Mononuclear cell (primary cell): ENCODE measurements at regions not wholly inside any gene's neighbourhood (a gene's known extent, or its start where the extent isn't known, plus 50 kb on each side); places are given as distances from the start of the nearest gene placed in this dataset.

Experiments
- H3K27me3 ChIP-seq: 2 replicates; pipeline ENCODE4 v1.6.0; 2011; ENCODE audit warnings: low read length, control low read depth; ENCODE audit not compliant: insufficient read depth
- H3K4me1 ChIP-seq: 2 replicates; pipeline ENCODE4 v1.5.1; 2011; ENCODE audit warnings: mild to moderate bottlenecking, low read length, control low read depth; ENCODE audit not compliant: insufficient read depth
- H3K4me3 ChIP-seq: 2 replicates; pipeline ENCODE4 v1.5.1; 2011; ENCODE audit warnings: mild to moderate bottlenecking, low read length, moderate library complexity
- H3K9me3 ChIP-seq: 2 replicates; pipeline ENCODE4 v1.5.1; 2011; ENCODE audit warnings: low read depth, mild to moderate bottlenecking, control low read depth, low read length

- H3K4me1 ChIP-seq = peaks cover 6% of the 10 kb centered on the region
- H3K9me3 ChIP-seq = no peaks in the 10 kb centered on the region
- no peak overlapping the region for H3K4me3 ChIP-seq
- no peaks in the 10 kb centered on the region for H3K27me3 ChIP-seq
These were observed 52.0 kb downstream of the OLIG1 start for GRCh38 chr21:33121715-33122475.

- peaks cover under 1% of the 10 kb centered on the region for H3K27me3 ChIP-seq
- H3K9me3 ChIP-seq = no peaks in the 10 kb centered on the region
- no peak overlapping the region for H3K4me3 ChIP-seq
- H3K4me1 ChIP-seq = peaks cover 12% of the 10 kb centered on the region
These were observed 52.6 kb downstream of the OLIG1 start for GRCh38 chr21:33122507-33122906.

- Histone ChIP-seq H3K4me3 (no peak overlapping the region), H3K27me3 (peaks cover 11% of the 10 kb centered on the region), H3K4me1 (peaks cover 15% of the 10 kb centered on the region), H3K9me3 (no peaks in the 10 kb centered on the region)
These were observed 53.6 kb downstream of the OLIG1 start for GRCh38 chr21:33123374-33124123.

- H3K4me1 ChIP-seq = peaks cover 15% of the 10 kb centered on the region
- no peak overlapping the region for H3K4me3 ChIP-seq
- no peaks in the 10 kb centered on the region for H3K9me3 ChIP-seq
- peaks cover 15% of the 10 kb centered on the region for H3K27me3 ChIP-seq
These were observed 54.9 kb downstream of the OLIG1 start for GRCh38 chr21:33124889-33125288.

GRCh38 chr21:33125680-33126375 lies 55.9 kb downstream of the OLIG1 start:
- Histone ChIP-seq H3K27me3 (peaks cover 23% of the 10 kb centered on the region), H3K4me1 (peaks cover 15% of the 10 kb centered on the region), H3K9me3 (no peaks in the 10 kb centered on the region), H3K4me3 (no peak overlapping the region)

- H3K4me1 ChIP-seq = peaks cover 15% of the 10 kb centered on the region
- no peaks in the 10 kb centered on the region for H3K9me3 ChIP-seq
- H3K27me3 ChIP-seq = peaks cover 23% of the 10 kb centered on the region
- no peak overlapping the region for H3K4me3 ChIP-seq
These were observed 56.6 kb downstream of the OLIG1 start for GRCh38 chr21:33126569-33126968.

- Histone ChIP-seq H3K4me1 (peaks cover 15% of the 10 kb centered on the region), H3K4me3 (peak overlapping the region; percentile 11), H3K27me3 (peaks cover 23% of the 10 kb centered on the region), H3K9me3 (no peaks in the 10 kb centered on the region)
These were observed 57.4 kb downstream of the OLIG1 start for GRCh38 chr21:33127154-33127867.

GRCh38 chr21:33127868-33128242 lies 57.9 kb downstream of the OLIG1 start:
- Histone ChIP-seq H3K27me3 (peaks cover 23% of the 10 kb centered on the region), H3K4me1 (peaks cover 15% of the 10 kb centered on the region)

GRCh38 chr21:33128538-33128937 lies 58.6 kb downstream of the OLIG1 start:
- Histone ChIP-seq H3K4me1 (peaks cover 15% of the 10 kb centered on the region), H3K4me3 (no peak overlapping the region), H3K9me3 (no peaks in the 10 kb centered on the region), H3K27me3 (peaks cover 23% of the 10 kb centered on the region)

More at GRCh38 chr21:33127868-33128242, 57.9 kb downstream of the OLIG1 start:
- no peak overlapping the region for H3K4me3 ChIP-seq
- H3K9me3 ChIP-seq = no peaks in the 10 kb centered on the region

- peaks cover 7% of the 10 kb centered on the region for H3K4me1 ChIP-seq
- H3K4me3 ChIP-seq = no peak overlapping the region
- H3K27me3 ChIP-seq = peaks cover 23% of the 10 kb centered on the region
- H3K9me3 ChIP-seq = no peaks in the 10 kb centered on the region
These were observed 62.1 kb downstream of the OLIG1 start for GRCh38 chr21:33132054-33132453.

GRCh38 chr21:33133892-33134291 lies 64.0 kb downstream of the OLIG1 start:
- Histone ChIP-seq H3K4me1 (no peaks in the 10 kb centered on the region), H3K27me3 (peaks cover 9% of the 10 kb centered on the region), H3K9me3 (no peaks in the 10 kb centered on the region), H3K4me3 (no peak overlapping the region)

- no peaks in the 10 kb centered on the region for H3K4me1 ChIP-seq
- H3K4me3 ChIP-seq = no peak overlapping the region
- no peaks in the 10 kb centered on the region for H3K27me3 ChIP-seq
- H3K9me3 ChIP-seq = no peaks in the 10 kb centered on the region
These were observed 66.0 kb downstream of the OLIG1 start for GRCh38 chr21:33135925-33136324.

GRCh38 chr21:33136847-33137502 lies 67.0 kb downstream of the OLIG1 start:
- no peaks in the 10 kb centered on the region for H3K4me1 ChIP-seq
- H3K27me3 ChIP-seq = no peaks in the 10 kb centered on the region
- H3K4me3 ChIP-seq = no peak overlapping the region
- H3K9me3 ChIP-seq = no peaks in the 10 kb centered on the region

GRCh38 chr21:33139084-33139483 lies 69.1 kb downstream of the OLIG1 start:
- Histone ChIP-seq H3K4me3 (no peak overlapping the region), H3K9me3 (no peaks in the 10 kb centered on the region), H3K27me3 (no peaks in the 10 kb centered on the region), H3K4me1 (no peaks in the 10 kb centered on the region)
